GM19395 (cell line): ENCODE measurements at regions not wholly inside any gene's neighbourhood (a gene's known extent, or its start where the extent isn't known, plus 50 kb on each side); places are given as distances from the start of the nearest gene placed in this dataset.
A peak's percentile ranks its signal among the peaks of the same experiment; 100 is the strongest.

Experiments
- ATAC-seq: cut with Tn5 transposase; IDR thresholded peaks from one replicate; pipeline ENCODE4 v1.9.1; 2021; ENCODE audit warnings: mild to moderate bottlenecking, moderate library complexity; ENCODE audit not compliant: unreplicated experiment

DNA sequence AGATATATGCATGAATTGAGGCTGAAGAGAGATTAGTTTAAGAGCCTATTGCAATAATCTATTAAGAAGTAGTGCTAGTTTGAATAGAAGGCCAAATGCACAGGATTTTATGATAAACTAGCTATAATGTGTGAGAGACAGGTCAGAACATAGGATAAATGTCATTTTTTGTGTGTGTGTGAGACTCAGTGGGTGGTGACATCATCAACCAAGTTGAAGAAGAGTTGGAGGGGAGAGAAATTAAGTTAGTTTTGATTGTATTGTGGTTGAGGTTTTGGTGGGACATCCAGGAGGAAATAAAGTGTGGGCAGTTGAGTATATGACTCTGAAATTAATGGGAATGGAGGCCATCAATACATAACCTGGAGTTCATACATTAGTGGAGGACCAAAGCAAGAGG is 320.1 kb upstream of the CWC22 start:
- ATAC-seq = no peak

DNA sequence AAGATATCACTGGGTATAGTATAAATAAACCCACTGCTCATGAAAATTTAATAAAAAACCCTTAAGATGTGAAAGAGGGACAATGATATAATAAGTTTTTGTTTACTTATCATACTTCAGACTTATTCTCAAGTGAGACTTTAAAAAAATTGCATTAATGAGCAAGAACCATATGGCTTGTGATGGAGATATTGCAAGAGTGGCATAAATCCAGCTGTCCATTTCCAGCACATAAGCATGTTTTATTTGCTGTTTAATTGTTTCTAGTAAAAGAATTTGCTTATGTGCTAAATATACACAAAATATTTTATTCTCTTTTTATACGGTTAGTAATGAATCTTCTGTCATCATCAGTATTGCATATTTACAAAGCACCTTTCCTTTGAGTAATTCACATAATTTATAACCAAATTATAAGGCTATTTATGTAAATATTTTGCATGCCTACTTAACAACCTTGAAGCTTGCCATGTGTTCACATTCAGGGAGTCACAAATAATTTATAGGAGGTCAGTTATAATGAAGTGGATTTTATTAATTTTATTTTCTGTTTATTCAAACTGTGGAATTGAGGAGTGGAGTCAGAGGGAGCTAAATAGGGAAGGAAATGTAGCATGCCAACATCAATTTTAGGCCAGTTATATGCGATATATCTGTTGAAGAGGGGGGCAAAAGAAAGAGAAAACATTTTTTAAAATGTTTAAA is 318.5 kb upstream of the CWC22 start:
- no peak for ATAC-seq

GRCh38 chr2:180324182-180324581 is 317.1 kb upstream of the CWC22 start:
- ATAC-seq = no peak

GRCh38 chr2:180322781-180323180 is 315.7 kb upstream of the CWC22 start:
- ATAC-seq = no peak

- ATAC-seq = peak; percentile 94
These were observed 312.7 kb upstream of the CWC22 start for GRCh38 chr2:180319586-180320405.

- ATAC-seq = no peak
These were observed 307.0 kb upstream of the CWC22 start for GRCh38 chr2:180314086-180314485.

DNA sequence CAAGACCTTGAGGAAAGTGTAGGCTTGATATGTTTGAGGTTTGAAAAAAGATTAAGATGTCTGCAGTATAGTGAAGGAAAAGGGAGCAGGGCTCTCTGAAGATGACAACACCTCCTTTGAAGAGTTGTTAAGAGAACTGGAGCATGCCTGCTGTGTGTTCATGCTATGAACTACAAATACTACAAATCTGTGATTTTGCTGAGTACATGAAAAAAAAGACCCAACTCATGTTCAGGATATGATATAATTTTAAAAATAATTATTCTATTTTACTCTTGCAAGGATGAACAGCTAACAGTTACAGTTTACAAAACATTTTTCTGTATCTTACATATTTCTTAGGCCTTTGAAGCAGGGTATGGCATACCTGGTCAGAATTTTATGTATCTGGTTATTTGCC is 305.4 kb upstream of the CWC22 start:
- ATAC-seq = no peak

- ATAC-seq = no peak
These were observed 300.0 kb upstream of the CWC22 start for GRCh38 chr2:180307096-180307495.

- ATAC-seq = no peak
These were observed 299.2 kb upstream of the CWC22 start for GRCh38 chr2:180306346-180306745.

DNA sequence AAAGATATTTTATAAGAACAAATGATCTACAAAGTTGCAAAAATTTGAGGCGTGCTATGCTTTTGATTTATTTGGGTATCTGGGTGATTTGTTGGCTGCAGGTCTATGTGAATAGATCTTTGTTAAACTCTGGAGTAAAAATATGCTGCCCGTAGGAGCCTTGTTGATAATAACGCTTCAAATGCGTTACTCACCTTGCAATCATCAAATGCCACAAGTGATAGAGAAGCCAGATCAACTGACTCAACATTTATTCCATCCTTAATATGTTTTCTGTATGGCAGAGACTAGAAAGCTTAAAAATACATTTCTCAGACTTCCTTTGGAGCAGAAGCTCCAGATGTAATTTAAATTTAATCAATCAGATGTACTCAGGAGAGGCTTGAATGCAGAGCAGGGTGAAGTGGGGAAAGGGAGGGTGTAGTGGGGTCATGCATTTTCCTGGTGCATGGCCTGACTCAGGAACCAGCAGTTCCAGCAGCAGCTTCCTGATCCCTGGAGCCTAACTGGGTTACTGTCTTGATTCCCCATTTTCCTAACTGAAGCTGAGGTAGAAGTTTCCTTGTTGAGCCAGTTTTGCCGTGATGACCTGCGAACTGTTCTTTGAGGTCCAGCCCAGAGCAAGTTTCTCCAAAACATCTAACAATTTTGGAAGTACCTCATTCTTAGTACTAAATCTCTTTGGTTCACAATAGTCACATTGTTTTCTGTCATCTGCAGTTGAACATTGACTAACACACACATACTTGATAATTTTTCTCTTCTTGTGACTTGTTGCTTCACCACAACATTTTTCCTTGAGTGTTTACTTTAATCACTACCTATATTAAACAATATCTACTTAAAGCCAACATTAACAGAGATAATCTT is 284.7 kb upstream of the CWC22 start:
- ATAC-seq = no peak

DNA sequence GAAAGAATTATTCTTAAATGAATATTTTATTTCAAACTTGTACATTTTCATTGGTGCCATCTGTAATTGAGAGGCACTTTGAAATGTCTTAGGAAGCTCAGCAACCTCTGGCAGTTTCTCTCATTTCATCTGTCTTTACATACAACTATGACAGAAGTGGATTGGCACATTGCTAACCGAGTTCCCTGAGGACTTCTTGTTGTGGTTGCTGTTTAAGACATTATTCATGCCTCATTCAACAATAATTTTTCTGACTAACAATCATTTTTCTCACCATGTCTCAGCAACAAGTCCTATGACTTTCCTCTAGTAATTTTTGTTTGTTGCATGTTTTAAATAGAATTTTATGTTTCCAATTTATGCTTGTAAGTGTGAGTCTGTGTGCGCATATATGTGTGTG is 284.0 kb upstream of the CWC22 start:
- no peak for ATAC-seq

- ATAC-seq = no peak
These were observed 282.5 kb upstream of the CWC22 start for GRCh38 chr2:180289627-180290026.

- ATAC-seq = no peak
These were observed 272.5 kb upstream of the CWC22 start for GRCh38 chr2:180279581-180279980.

DNA sequence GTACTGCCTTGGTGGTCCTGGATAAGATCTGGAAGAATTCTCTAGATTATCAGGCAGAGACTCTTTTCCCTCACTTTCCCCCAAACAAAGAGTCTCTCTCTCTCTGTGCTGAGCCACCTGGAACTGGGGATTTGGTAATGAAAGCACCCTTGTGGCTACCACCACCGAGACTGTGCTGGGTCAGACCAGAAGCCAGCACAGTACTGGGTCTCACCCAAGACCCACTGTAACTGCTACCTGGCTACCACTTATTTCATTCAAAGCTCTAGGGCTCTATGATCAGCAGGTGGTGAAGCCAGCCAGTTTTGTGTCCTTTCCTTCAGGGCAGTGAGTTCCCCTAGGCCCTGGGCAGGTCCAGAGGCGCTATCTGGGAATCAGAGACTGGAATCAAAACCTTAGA is 269.6 kb upstream of the CWC22 start:
- no peak for ATAC-seq

DNA sequence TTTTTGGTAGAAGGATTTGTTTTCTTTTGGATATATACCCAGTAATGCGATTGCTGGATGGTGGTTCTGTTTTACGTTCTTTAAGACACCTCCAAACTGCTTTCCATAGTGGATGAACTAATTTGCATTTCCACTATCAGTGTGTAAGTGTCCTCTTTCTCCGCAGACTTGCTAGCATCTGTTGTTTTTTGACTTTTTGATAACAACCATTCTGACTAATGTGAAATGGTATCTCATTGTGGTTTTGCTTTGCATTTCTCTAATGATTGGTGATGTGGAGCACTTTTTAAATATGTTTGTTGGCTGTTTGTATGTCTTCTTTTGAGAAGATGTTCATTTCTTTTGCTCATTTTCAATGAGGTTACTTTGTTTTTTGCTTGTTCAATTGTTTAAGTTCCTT is 260.9 kb upstream of the CWC22 start:
- ATAC-seq = no peak

DNA sequence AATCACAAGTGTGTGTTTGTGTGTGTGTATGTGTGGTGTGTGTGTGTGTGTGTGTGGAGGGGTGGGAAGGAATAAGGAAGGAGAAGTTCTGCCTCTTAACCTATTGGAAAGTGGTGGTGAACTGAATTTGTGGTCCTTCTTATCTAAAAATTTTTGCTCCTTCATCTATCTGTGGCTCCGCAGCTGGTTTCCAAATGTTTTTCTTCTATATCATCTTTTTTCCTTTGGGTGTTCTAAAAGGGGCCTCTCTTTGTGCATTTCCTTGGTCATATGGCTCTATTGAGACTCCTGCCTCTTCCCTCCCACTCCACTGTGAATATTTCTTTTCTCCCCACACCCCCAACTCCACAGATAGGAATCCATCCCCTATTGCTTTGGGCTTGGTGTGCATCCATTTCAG is 254.9 kb upstream of the CWC22 start:
- no peak for ATAC-seq

GRCh38 chr2:180258579-180258978 is 251.5 kb upstream of the CWC22 start:
- ATAC-seq = no peak

DNA sequence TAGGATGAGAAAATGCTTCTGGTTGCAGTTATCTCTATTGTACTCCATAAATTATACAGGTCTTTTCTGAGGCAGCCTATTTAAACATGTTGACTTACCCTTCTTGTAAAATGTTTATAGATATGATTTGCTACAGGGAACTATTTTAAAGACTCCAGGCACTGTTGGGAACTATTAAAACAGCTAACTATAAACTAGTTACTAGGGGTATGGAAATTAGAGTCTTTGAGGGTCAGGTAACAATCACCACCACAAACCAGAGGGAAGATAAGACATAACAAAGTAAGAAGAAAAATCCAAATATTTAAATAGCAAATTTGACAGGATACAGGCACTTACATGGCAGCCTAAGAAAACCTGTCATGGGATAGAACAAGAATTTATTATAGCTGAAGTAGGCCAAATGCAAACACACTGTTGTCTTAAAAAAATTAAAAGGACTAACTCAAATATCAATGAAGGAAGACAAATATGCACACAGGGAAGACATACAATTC is 251.0 kb upstream of the CWC22 start:
- no peak for ATAC-seq

- no peak for ATAC-seq
These were observed 250.2 kb upstream of the CWC22 start for GRCh38 chr2:180257247-180257646.

DNA sequence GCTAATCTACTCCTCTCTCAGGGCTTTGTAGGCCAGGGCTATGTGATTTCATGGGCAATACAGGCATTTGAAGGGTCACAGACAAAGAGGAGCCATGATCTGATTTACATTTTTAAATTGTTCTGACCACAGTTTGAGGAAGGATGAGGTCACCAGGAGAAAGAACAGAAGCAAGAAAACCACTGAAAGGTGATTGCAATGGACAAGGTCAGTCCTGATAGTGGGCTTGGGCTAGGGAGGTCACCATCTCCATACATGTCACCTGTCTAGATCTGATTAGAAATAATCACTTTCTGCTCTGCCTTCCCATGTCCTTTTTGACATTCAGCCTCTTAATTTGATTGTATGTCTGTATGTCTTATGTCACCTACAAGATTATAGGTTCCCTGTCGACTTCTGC is 248.9 kb upstream of the CWC22 start:
- ATAC-seq = no peak

DNA sequence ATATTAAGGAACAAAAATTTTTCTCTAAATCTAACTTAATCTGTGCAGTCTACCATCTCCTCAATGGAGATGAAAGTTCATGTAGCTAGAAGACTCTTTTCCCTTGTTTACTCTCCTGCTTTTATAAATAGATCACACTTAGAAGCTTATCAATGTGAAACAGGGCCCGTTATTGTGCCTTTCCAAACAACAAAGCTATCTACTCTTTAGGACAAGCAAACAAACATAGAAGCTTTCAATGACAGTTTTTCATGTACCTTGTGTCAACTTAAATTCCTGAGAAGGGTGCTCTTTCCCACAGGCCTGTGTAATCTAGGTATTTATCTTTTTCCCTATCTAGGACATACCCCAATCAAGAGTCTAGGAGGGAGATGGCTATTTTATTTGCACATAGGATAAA is 247.8 kb upstream of the CWC22 start:
- ATAC-seq = no peak
